SK-N-SH (cell line): ENCODE measurements at regions not wholly inside any gene's neighbourhood (a gene's known extent, or its start where the extent isn't known, plus 50 kb on each side); places are given as distances from the start of the nearest gene placed in this dataset.

Experiments used
- CTCF ChIA-PET: fragments of 300-600, 350-600 bp; formaldehyde crosslinking; extraction: SDS; loops from one replicate; lab custom pipeline; 2021; lab: Yijun Ruan, JAX
- POLR2A ChIA-PET: fragments of 350-600 bp; sonication (Branson Sonifier 250); formaldehyde crosslinking; extraction: SDS; loops from one replicate; lab custom pipeline; 2020; ENCODE audit warnings: antibody characterized with exemption, inconsistent platforms; lab: Yijun Ruan, JAX
- DNase-seq: peaks from one replicate; pipeline ENCODE4 v3.0.0; 2012
- H2AFZ ChIP-seq: fragments of 200-600 bp; sonication (generic); 2 replicates; pipeline ENCODE4 v1.8.1; 2016; ENCODE audit warnings: antibody characterized with exemption, mild to moderate bottlenecking, low read depth
- H3F3A ChIP-seq: fragments of 200-600 bp; sonication (generic); replicated peaks from 2 replicates; pipeline ENCODE3; 2016; ENCODE audit warnings: antibody characterized with exemption, mild to moderate bottlenecking; ENCODE audit not compliant: insufficient read depth
- H3K27ac ChIP-seq, 2 experiments: fragments of 200-500 bp in 1 of 2; fragments of 200-600 bp in 1 of 2; sonication (Bioruptor generic) in 1 of 2; sonication (generic), shearing (Covaris generic) in 1 of 2; 2 replicates each; pipeline versions ENCODE4 v1.5.1 to v1.6.1; 2014 to 2016; ENCODE audit warnings: low read depth in 2 of 2, inconsistent platforms in 1 of 2, low read length in 1 of 2, mild to moderate bottlenecking in 1 of 2, mixed read lengths in 1 of 2
- H3K27me3 ChIP-seq: fragments of 200-600 bp; sonication (generic), shearing (Covaris generic); 2 replicates; pipeline ENCODE4 v1.6.1; 2016; ENCODE audit warnings: mixed run types; ENCODE audit not compliant: insufficient read depth
- H3K36me3 ChIP-seq, 2 experiments: fragments of 200-500 bp in 1 of 2; fragments of 200-600 bp in 1 of 2; sonication (Bioruptor generic) in 1 of 2; sonication (generic) in 1 of 2; replicated peaks in 1 of 2; 2 replicates each; pipeline versions ENCODE3 to v1.5.1; 2014 to 2016; ENCODE audit warnings: low read length in 1 of 2, mild to moderate bottlenecking in 1 of 2; ENCODE audit not compliant: insufficient read depth in 2 of 2, control insufficient read depth in 1 of 2
- H3K4me1 ChIP-seq, 2 experiments: fragments of 200-500 bp in 1 of 2; fragments of 200-600 bp in 1 of 2; sonication (Bioruptor generic) in 1 of 2; sonication (generic), shearing (Covaris generic) in 1 of 2; 2 replicates each; pipeline versions ENCODE4 v1.5.1 to v1.6.1; 2014 to 2016; ENCODE audit warnings: low read depth in 1 of 2, low read length in 1 of 2, mixed run types in 1 of 2; ENCODE audit not compliant: insufficient read depth in 2 of 2, control insufficient read depth in 1 of 2
- H3K4me2 ChIP-seq: fragments of 200-600 bp; sonication (generic), shearing (Covaris generic); 2 replicates; pipeline ENCODE4 v1.6.1; 2017; ENCODE audit warnings: mixed run types
- H3K4me3 ChIP-seq, 2 experiments: fragments of 200-500 bp in 1 of 2; fragments of 200-600 bp in 1 of 2; sonication (Bioruptor generic) in 1 of 2; sonication (generic), shearing (Covaris generic) in 1 of 2; 2 replicates each; pipeline versions ENCODE4 v1.5.1 to v1.8.1; 2014 to 2016; ENCODE audit warnings: low read depth in 2 of 2, inconsistent platforms in 1 of 2, low read length in 1 of 2, mild to moderate bottlenecking in 1 of 2, mixed read lengths in 1 of 2, moderate library complexity in 1 of 2
- H3K79me2 ChIP-seq: fragments of 200-600 bp; sonication (generic); 2 replicates; pipeline ENCODE4 v1.8.1; 2017; ENCODE audit warnings: mild to moderate bottlenecking; ENCODE audit not compliant: insufficient read depth
- H3K9ac ChIP-seq: fragments of 200-600 bp; sonication (generic); 2 replicates; pipeline ENCODE4 v1.6.1; 2017; ENCODE audit warnings: mixed run types
- H3K9me2 ChIP-seq: fragments of 200-600 bp; sonication (generic); 2 replicates; pipeline ENCODE4 v1.6.1; 2017; ENCODE audit warnings: mixed run types
- H3K9me3 ChIP-seq: fragments of 200-600 bp; sonication (generic); 2 replicates; pipeline ENCODE4 v1.6.1; 2017; ENCODE audit warnings: mixed run types, mild to moderate bottlenecking, moderate library complexity
- H4K20me1 ChIP-seq: fragments of 200-600 bp; sonication (generic); 2 replicates; pipeline ENCODE4 v1.6.1; 2017; ENCODE audit warnings: mild to moderate bottlenecking, mixed run types; ENCODE audit not compliant: insufficient read depth
- CHD2 ChIP-seq: fragments of 150-350 bp; IDR thresholded peaks from 2 replicates; pipeline ENCODE4 v1.6.1; 2018; ENCODE audit warnings: low read length; ENCODE audit not compliant: partially characterized antibody
- ELF1 ChIP-seq: IDR thresholded peaks from 2 replicates; pipeline ENCODE4 v1.4.0; 2012
- EZH2phosphoT487 ChIP-seq: fragments of 200-600 bp; sonication (generic); IDR thresholded peaks from 2 replicates; pipeline ENCODE4 v1.6.1; 2017; ENCODE audit warnings: low read depth, mixed run types, mild to moderate bottlenecking, antibody characterized with exemption, moderate library complexity, borderline replicate concordance
- FOXM1 ChIP-seq: IDR thresholded peaks from 2 replicates; pipeline ENCODE4 v1.4.0; 2012; ENCODE audit warnings: low read depth, mild to moderate bottlenecking
- GABPA ChIP-seq: IDR thresholded peaks from 2 replicates; pipeline ENCODE4 v1.4.0; 2012; ENCODE audit warnings: low read depth, mild to moderate bottlenecking
- MAX ChIP-seq: IDR thresholded peaks from 2 replicates; pipeline ENCODE4 v1.4.0; 2012; ENCODE audit warnings: low read depth
- MXI1 ChIP-seq: IDR thresholded peaks from 2 replicates; pipeline ENCODE4 v1.6.1; 2012; ENCODE audit warnings: mild to moderate bottlenecking, low read depth, low read length, improper control_type of control experiment
- NFIC ChIP-seq: IDR thresholded peaks from 2 replicates; pipeline ENCODE4 v1.4.0; 2012; ENCODE audit warnings: borderline replicate concordance
- PBX3 ChIP-seq: IDR thresholded peaks from 2 replicates; pipeline ENCODE4; 2012
- RAD21 ChIP-seq: IDR thresholded peaks from 2 replicates; pipeline ENCODE4 v1.6.1; 2012; ENCODE audit warnings: mild to moderate bottlenecking, low read length
- RCOR1 ChIP-seq: fragments of 150-350 bp; IDR thresholded peaks from 2 replicates; pipeline ENCODE4 v1.6.1; 2017; ENCODE audit warnings: antibody characterized with exemption, low read length
- REST ChIP-seq: IDR thresholded peaks from 2 replicates; pipeline ENCODE4 v1.6.1; 2012; ENCODE audit warnings: mild to moderate bottlenecking, low read depth, low read length, moderate library complexity
- RFX5 ChIP-seq: IDR thresholded peaks from 2 replicates; pipeline ENCODE4 v1.6.1; 2012; ENCODE audit warnings: mild to moderate bottlenecking, improper control_type of control experiment, low read length
- RXRA ChIP-seq: IDR thresholded peaks from 2 replicates; pipeline ENCODE4 v1.4.0; 2012; ENCODE audit warnings: low read depth, mild to moderate bottlenecking, borderline replicate concordance
- SIN3A ChIP-seq: IDR thresholded peaks from 2 replicates; pipeline ENCODE4 v1.6.1; 2012; ENCODE audit warnings: low read depth, mild to moderate bottlenecking, low read length, moderate library complexity, borderline replicate concordance
- TCF12 ChIP-seq: IDR thresholded peaks from 2 replicates; pipeline ENCODE4 v1.4.0; 2012
- USF1 ChIP-seq: IDR thresholded peaks from 2 replicates; pipeline ENCODE4 v1.4.0; 2012; ENCODE audit warnings: low read depth, borderline replicate concordance
- YY1 ChIP-seq: IDR thresholded peaks from 2 replicates; pipeline ENCODE4 v1.4.0; 2012; ENCODE audit warnings: low read depth, mild to moderate bottlenecking
- WGBS: methylation state at CpG from one replicate; pipeline ENCODE4 v1.1.6; 2017; ENCODE audit warnings: low lambda C conversion rate; 5-methylcytosine and 5-hydroxymethylcytosine counted together
- TF ChIP-seq, protein P1 (sequence below): fragments of 150-350 bp; IDR thresholded peaks from 2 replicates; pipeline ENCODE4 v1.6.1; 2017; ENCODE audit warnings: antibody characterized with exemption, low read length, low read depth, borderline replicate concordance

GRCh38 chrX:124829930-124830329 is 483.6 kb downstream of the SH2D1A start:
- Histone ChIP-seq H3K4me1 (no peaks in the 10 kb centered on the region), H3K36me3 (no peaks in the 10 kb centered on the region), H3K27ac (no peak overlapping the region), H3K9me3 (no peaks in the 10 kb centered on the region), H3F3A (no peaks in the 10 kb centered on the region), H4K20me1 (no peaks in the 10 kb centered on the region), H3K4me3 (no peak overlapping the region), H3K9me2 (no peaks in the 10 kb centered on the region), H3K4me2 (no peak overlapping the region), H3K9ac (no peak overlapping the region), H3K79me2 (no peaks in the 10 kb centered on the region), H3K27me3 (no peaks in the 10 kb centered on the region; the same call in 1 of the 2 replicates), H2AFZ (no peak overlapping the region)
- CTCF ChIA-PET, result no interaction called here
- POLR2A ChIA-PET, result no interaction called here
- no peak for TF ChIP-seq MXI1
- no peak for TF ChIP-seq RXRA
- TF ChIP-seq MAX, result no peak
- TF ChIP-seq RAD21, result no peak
- TF ChIP-seq GABPA, result no peak
- no peak for TF ChIP-seq SIN3A
- TF ChIP-seq USF1, result no peak
- no peak for TF ChIP-seq ELF1
- TF ChIP-seq, protein P1, sequence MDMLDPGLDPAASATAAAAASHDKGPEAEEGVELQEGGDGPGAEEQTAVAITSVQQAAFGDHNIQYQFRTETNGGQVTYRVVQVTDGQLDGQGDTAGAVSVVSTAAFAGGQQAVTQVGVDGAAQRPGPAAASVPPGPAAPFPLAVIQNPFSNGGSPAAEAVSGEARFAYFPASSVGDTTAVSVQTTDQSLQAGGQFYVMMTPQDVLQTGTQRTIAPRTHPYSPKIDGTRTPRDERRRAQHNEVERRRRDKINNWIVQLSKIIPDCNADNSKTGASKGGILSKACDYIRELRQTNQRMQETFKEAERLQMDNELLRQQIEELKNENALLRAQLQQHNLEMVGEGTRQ, result no peak
- no peak for TF ChIP-seq YY1
- no peak for TF ChIP-seq RCOR1
- TF ChIP-seq NFIC, result no peak
- TF ChIP-seq RFX5, result no peak
- no peak for TF ChIP-seq REST
- no peak for TF ChIP-seq PBX3
- TF ChIP-seq CHD2, result no peak
- TF ChIP-seq EZH2phosphoT487, result no peak
- no peak for TF ChIP-seq TCF12
- no peak for TF ChIP-seq FOXM1
- 45% methylated on average over 5 of the region's 5 CpGs for WGBS
- DNase-seq, result no peak
